HUES64 (cell line): ENCODE measurements at regions not wholly inside any gene's neighbourhood (a gene's known extent, or its start where the extent isn't known, plus 50 kb on each side); places are given as distances from the start of the nearest gene placed in this dataset.
"Not testable (repeated sequence)": the region's sequence is repeated elsewhere in the genome, so short reads cannot be mapped to it uniquely, and the experiment has no call there.

Experiments
- H3K27ac ChIP-seq: 2 replicates; pipeline ENCODE4 v1.7.0; 2013; ENCODE audit warnings: low read depth, low read length, inconsistent platforms
- H3K27me3 ChIP-seq: 2 replicates; pipeline ENCODE4 v1.6.1; 2013; ENCODE audit warnings: mild to moderate bottlenecking, low read length; ENCODE audit not compliant: insufficient read depth
- H3K36me3 ChIP-seq: 2 replicates; pipeline ENCODE4 v1.6.1; 2013; ENCODE audit warnings: mild to moderate bottlenecking, low read length; ENCODE audit not compliant: insufficient read depth
- H3K4me1 ChIP-seq: 2 replicates; pipeline ENCODE4 v1.6.1; 2013; ENCODE audit warnings: mild to moderate bottlenecking, low read length, moderate library complexity; ENCODE audit not compliant: insufficient read depth
- H3K4me3 ChIP-seq: 2 replicates; pipeline ENCODE4 v1.5.1; 2013; ENCODE audit warnings: mild to moderate bottlenecking, low read length, moderate library complexity
- H3K9ac ChIP-seq: 2 replicates; pipeline ENCODE4 v1.6.1; 2013; ENCODE audit warnings: mild to moderate bottlenecking, low read depth, low read length
- H3K9me3 ChIP-seq: 2 replicates; pipeline ENCODE4 v1.6.1; 2013; ENCODE audit warnings: low read depth, low read length; ENCODE audit not compliant: insufficient read depth
- WGBS: fragments of 150-250, 120-280 bp; methylation state at CpG from one replicate; pipeline ENCODE4 v1.1.7; 2013; ENCODE audit warnings: missing lambda C conversion rate; 5-methylcytosine and 5-hydroxymethylcytosine counted together

GRCh38 chr9:78970375-78970774 is 601.4 kb upstream of the TLE4 start:
- Histone ChIP-seq H3K9ac (no peak overlapping the region), H3K4me1 (peaks cover 41% of the 10 kb centered on the region), H3K27ac (0 out of 2 replicates have a peak overlapping the region, but pooled peaks have one; percentile 18), H3K27me3 (no peaks in the 10 kb centered on the region), H3K36me3 (no peaks in the 10 kb centered on the region), H3K9me3 (0 out of 2 replicates have a peak, but pooled peaks cover 8% of the 10 kb centered on the region), H3K4me3 (no peak overlapping the region)
- 75% methylated on average over 2 of the region's 2 CpGs for WGBS

DNA sequence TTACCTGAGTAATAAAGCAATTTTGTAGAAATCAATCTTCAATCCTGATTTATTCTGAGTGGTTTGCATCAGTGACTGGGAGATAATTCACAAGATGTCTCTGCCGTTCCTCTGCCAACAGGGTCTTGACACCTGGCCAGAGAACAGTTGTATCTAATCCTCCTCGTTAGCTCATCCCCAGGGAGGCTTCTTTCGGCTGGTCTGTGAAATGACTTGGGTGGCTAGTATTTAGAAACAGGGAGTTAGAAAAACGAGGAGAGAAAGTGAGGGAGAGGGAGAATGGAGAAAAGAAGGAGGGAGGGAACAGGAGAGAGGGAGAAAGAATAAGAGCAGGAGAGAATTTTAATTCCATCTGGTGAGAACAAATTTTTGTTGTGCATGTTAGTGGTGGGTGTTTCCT is 600.2 kb upstream of the TLE4 start:
- 48% methylated on average over 4 of the region's 4 CpGs for WGBS
- H3K4me3 ChIP-seq, result no peak overlapping the region
- no peaks in the 10 kb centered on the region for H3K27me3 ChIP-seq
- H3K9ac ChIP-seq, result no peak overlapping the region
- H3K9me3 ChIP-seq, result 0 out of 2 replicates have a peak, but pooled peaks cover 8% of the 10 kb centered on the region
- no peaks in the 10 kb centered on the region for H3K36me3 ChIP-seq
- no peak overlapping the region; the same call in 1 of the 2 replicates for H3K27ac ChIP-seq
- H3K4me1 ChIP-seq, result peaks cover 51% of the 10 kb centered on the region

DNA sequence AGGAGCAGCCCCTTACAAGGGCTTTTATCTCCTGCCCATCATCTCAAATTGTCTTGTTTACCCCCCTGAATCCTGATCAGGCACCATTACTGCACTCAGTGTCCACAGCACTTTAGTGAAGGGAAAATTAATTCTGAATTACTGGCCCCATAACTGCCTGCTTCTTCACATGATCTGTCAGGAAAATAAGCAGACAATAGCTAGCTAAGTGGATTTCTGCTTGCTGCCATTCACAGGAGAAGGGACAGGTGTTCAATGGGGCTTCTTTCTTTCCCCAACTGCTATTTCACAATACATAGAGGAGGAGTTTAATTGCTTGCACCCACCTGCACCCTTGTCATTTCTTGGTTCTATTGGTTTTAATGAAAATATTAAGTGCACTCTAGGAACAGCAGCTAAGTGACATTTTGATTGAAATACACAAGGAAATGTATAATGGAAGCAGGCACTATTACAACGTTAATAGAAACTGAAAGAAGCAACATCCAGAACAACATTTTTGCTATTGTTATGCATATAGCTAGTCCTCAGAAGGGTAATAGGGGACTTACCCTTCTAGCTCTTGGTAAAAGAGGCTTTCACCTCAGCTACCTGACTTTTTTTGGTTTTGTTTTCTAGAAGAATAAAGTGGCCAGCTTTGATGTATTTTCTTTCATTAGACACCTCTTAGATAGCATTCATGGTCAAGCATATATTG is 599.3 kb upstream of the TLE4 start:
- no peaks in the 10 kb centered on the region for H3K27me3 ChIP-seq
- WGBS, result 20% methylated on average over 1 of the region's 1 CpG
- H3K4me1 ChIP-seq, result peaks cover 51% of the 10 kb centered on the region
- peak overlapping the region; percentile 1; the same call in 1 of the 2 replicates for H3K27ac ChIP-seq
- H3K9ac ChIP-seq, result no peak overlapping the region
- 0 out of 2 replicates have a peak, but pooled peaks cover 7% of the 10 kb centered on the region for H3K9me3 ChIP-seq
- H3K36me3 ChIP-seq, result no peaks in the 10 kb centered on the region
- no peak overlapping the region for H3K4me3 ChIP-seq

GRCh38 chr9:78973907-78974306 is 597.9 kb upstream of the TLE4 start:
- Histone ChIP-seq H3K9me3 (no peaks in the 10 kb centered on the region), H3K9ac (no peak overlapping the region), H3K27me3 (no peaks in the 10 kb centered on the region), H3K4me3 (no peak overlapping the region), H3K4me1 (peaks cover 51% of the 10 kb centered on the region), H3K27ac (no peak overlapping the region), H3K36me3 (no peaks in the 10 kb centered on the region)

GRCh38 chr9:78982849-78983248 is 588.9 kb upstream of the TLE4 start:
- WGBS, result 91% methylated on average over 3 of the region's 3 CpGs
- H3K4me1 ChIP-seq, result peaks cover 5% of the 10 kb centered on the region; the same call in 1 of the 2 replicates
- no peak overlapping the region for H3K27ac ChIP-seq
- no peaks in the 10 kb centered on the region for H3K9me3 ChIP-seq
- no peaks in the 10 kb centered on the region for H3K27me3 ChIP-seq
- no peak overlapping the region for H3K4me3 ChIP-seq
- no peak overlapping the region for H3K9ac ChIP-seq
- no peaks in the 10 kb centered on the region for H3K36me3 ChIP-seq

DNA sequence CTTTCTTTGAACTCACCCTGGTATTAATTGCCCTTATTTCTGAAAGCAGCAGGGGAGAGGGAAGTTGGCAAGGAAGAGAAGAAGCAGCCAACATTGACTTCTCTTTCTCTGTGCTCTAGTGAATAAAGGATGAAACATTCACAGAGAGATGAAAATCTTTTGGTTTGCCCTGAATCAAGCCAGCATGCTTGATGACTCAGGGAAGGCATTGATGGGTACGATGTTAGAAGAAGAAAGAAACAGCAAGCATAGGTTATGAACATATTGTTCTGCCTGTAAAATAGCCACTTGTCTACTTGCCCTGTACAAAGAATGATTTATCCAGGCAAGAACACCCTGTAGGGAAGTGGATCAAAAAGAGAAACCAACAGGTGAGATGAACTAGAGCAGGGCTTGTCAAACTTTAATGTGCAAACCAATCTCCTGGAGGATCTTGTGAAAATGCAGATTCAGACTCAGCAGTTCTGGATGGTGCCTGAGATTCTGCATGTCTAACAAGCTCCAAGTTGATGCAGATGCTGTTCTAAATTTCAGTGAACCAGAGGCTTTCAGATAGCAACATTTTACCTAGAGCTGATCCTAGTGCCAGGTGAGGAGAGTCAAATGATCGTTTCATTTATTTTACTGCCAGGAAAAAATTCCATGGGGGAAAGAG is 586.6 kb upstream of the TLE4 start:
- no peak overlapping the region for H3K9ac ChIP-seq
- WGBS, result 79% methylated on average over 2 of the region's 2 CpGs

DNA sequence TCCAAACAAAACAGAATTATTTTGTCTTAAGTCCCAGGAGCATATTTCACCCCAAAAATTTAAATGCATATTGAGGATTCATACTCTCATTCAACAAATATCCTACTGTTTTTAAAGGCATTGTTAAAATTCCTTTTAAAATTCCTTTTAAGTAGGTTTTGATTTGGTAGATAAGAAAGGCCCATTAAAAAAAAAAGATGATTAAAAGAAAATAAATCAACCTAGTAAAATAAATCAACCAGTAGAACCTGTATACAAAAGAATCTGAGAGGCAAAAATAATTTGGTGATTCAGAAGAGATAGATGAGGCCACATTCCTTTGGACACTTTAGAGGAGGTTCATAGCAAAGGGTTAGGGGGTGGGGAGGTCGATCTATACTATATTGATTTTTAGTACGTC is 585.3 kb upstream of the TLE4 start:
- Histone ChIP-seq H3K4me1 (peaks cover 5% of the 10 kb centered on the region; the same call in 1 of the 2 replicates), H3K9ac (no peak overlapping the region), H3K27ac (no peak overlapping the region), H3K9me3 (no peaks in the 10 kb centered on the region), H3K27me3 (no peaks in the 10 kb centered on the region), H3K36me3 (no peaks in the 10 kb centered on the region), H3K4me3 (no peak overlapping the region)
- WGBS, result no CpG with 5 or more reads among the region's 2 CpGs

More for the DNA sequence above, 586.6 kb upstream of the TLE4 start:
- Histone ChIP-seq H3K27ac (no peak overlapping the region), H3K27me3 (no peaks in the 10 kb centered on the region), H3K4me3 (no peak overlapping the region), H3K4me1 (peaks cover 5% of the 10 kb centered on the region; the same call in 1 of the 2 replicates), H3K9me3 (no peaks in the 10 kb centered on the region), H3K36me3 (no peaks in the 10 kb centered on the region)

- no peak overlapping the region for H3K9ac ChIP-seq
- no peaks in the 10 kb centered on the region for H3K36me3 ChIP-seq
- WGBS, result 89% methylated on average over 2 of the region's 2 CpGs
- no peaks in the 10 kb centered on the region for H3K27me3 ChIP-seq
- H3K4me1 ChIP-seq, result peaks cover 5% of the 10 kb centered on the region; the same call in 1 of the 2 replicates
- H3K9me3 ChIP-seq, result no peaks in the 10 kb centered on the region
- no peak overlapping the region for H3K4me3 ChIP-seq
- H3K27ac ChIP-seq, result no peak overlapping the region
Observed at GRCh38 chr9:78989031-78989658, 582.6 kb upstream of the TLE4 start.

GRCh38 chr9:78994471-78994870 is 577.3 kb upstream of the TLE4 start:
- no peak overlapping the region for H3K9ac ChIP-seq
- H3K27ac ChIP-seq, result no peak overlapping the region
- no peaks in the 10 kb centered on the region for H3K36me3 ChIP-seq
- H3K4me1 ChIP-seq, result peaks cover 2% of the 10 kb centered on the region; the same call in 1 of the 2 replicates
- no peaks in the 10 kb centered on the region for H3K9me3 ChIP-seq
- H3K27me3 ChIP-seq, result no peaks in the 10 kb centered on the region
- no peak overlapping the region for H3K4me3 ChIP-seq
- 91% methylated on average over 1 of the region's 3 CpGs for WGBS

DNA sequence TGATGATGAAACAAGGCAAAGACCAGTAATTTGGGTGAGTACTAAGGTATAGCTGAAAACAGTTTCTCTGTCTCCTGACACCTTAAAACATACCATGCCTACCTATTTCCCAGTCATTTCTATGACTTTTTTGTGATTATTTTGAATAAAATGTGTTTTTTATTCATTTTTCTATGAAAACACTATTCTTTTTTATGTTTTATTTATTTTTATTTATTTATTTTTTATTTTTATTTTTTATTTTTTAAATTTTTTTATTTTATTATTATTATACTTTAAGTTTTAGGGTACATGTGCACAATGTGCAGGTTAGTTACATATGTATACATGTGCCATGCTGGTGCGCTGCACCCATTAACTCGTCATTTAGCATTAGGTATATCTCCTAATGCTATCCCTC is 576.8 kb upstream of the TLE4 start:
- H3K36me3 ChIP-seq, H3K27me3 ChIP-seq, H3K4me3 ChIP-seq, H3K4me1 ChIP-seq, H3K27ac ChIP-seq, H3K9ac ChIP-seq, H3K9me3 ChIP-seq: not testable (repeated sequence)
- 88% methylated on average over 2 of the region's 2 CpGs for WGBS

DNA sequence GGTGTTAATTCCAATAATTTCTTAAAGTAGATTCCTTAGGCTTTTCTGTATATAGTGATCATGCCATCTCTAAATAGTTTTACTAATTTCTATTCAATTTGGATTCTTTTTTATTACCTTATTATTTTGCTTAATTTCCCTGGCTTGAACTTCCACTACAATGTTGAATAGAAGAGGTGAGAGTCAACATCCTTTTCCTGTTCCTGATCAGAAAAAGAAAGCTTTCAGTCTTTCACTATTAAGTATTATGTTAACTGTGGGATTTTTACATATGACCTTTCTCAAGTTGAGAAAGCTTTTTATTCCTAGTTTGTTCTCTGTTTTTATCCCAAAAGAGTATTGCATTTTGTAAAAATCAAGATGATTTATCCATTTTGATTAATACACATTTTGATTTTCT is 574.5 kb upstream of the TLE4 start:
- Histone ChIP-seq H3K36me3 (no peaks in the 10 kb centered on the region), H3K27ac (no peak overlapping the region), H3K9me3 (no peaks in the 10 kb centered on the region)

More for the DNA sequence above, 574.5 kb upstream of the TLE4 start:
- Histone ChIP-seq H3K4me3 (no peak overlapping the region), H3K9ac (no peak overlapping the region), H3K27me3 (no peaks in the 10 kb centered on the region), H3K4me1 (peaks cover 2% of the 10 kb centered on the region; the same call in 1 of the 2 replicates)
